Kidney (tissue), 13 donors: ENCODE measurements at regions not wholly inside any gene's neighbourhood (a gene's known extent, or its start where the extent isn't known, plus 50 kb on each side); places are given as distances from the start of the nearest gene placed in this dataset.
"Not testable (repeated sequence)": the region's sequence is repeated elsewhere in the genome, so short reads cannot be mapped to it uniquely, and the experiment has no call there.

ENCODE experiments used
- DNase-seq, 5 donors: peaks; one replicate each; pipeline ENCODE4 v3.0.0-alpha.2; 2013 to 2020
- FAIRE-seq: peaks from 2 replicates; lab custom pipeline; 2012; peaks lifted over from hg19 to GRCh38; lab: Jason Lieb, UNC
- H3K27ac ChIP-seq, 2 donors: one replicate each; pipeline ENCODE4 v1.7.0; 2013; ENCODE audit warnings: low read depth in 2 of 2, low read length in 2 of 2, inconsistent platforms in 1 of 2
- H3K27me3 ChIP-seq: one replicate; pipeline ENCODE4 v1.7.1; 2013; ENCODE audit warnings: low read length, inconsistent platforms; ENCODE audit not compliant: control insufficient read depth, insufficient read depth
- H3K36me3 ChIP-seq, 3 donors: one replicate each; pipeline versions ENCODE4 v1.7.0 to v1.7.1; 2013; ENCODE audit warnings: low read length in 3 of 3, control low read depth in 1 of 3, inconsistent platforms in 1 of 3; ENCODE audit not compliant: insufficient read depth in 3 of 3, control insufficient read depth in 2 of 3
- H3K4me1 ChIP-seq, 3 donors: one replicate each; pipeline versions ENCODE4 v1.7.0 to v1.7.1; 2013; ENCODE audit warnings: low read length in 3 of 3, inconsistent platforms in 1 of 3, low read depth in 1 of 3; ENCODE audit not compliant: control insufficient read depth in 2 of 3, insufficient read depth in 2 of 3
- H3K4me3 ChIP-seq, 3 donors: one replicate each; pipeline versions ENCODE4 v1.7.0 to v1.8.1; 2013; ENCODE audit warnings: low read length in 3 of 3, control low read depth in 1 of 3, inconsistent platforms in 1 of 3
- H3K9ac ChIP-seq, 3 donors: one replicate each; pipeline versions ENCODE4 v1.7.0 to v1.7.1; 2013; ENCODE audit warnings: low read length in 3 of 3, control low read depth in 1 of 3, inconsistent platforms in 1 of 3
- H3K9me3 ChIP-seq, 3 donors: one replicate each; pipeline versions ENCODE4 v1.7.0 to v1.7.1; 2013; ENCODE audit warnings: low read length in 3 of 3, control low read depth in 1 of 3, inconsistent platforms in 1 of 3; ENCODE audit not compliant: control insufficient read depth in 2 of 3, insufficient read depth in 1 of 3
- CTCF ChIP-seq: IDR thresholded peaks from 3 replicates; pipeline ENCODE4 v1.5.1; 2012; ENCODE audit warnings: mild to moderate bottlenecking, moderate library complexity, borderline replicate concordance; ENCODE audit not compliant: insufficient read depth; ENCODE audit errors: extremely low read depth
- intact Hi-C: fragments of 100-400 bp; cut with DNase I; formaldehyde crosslinking; loops from one replicate; pipeline ENCODE4 v1.11.1; 2022
- donor health status: control.
- donor health status: control.
- donor health status: control.
- donor health status: control.
- donor health status: control.
- donor health status: DM: yes; HTN: yes; CAD: no.
- donor health status: Normal renal cell carcinoma (clear cell type).

- FAIRE-seq, H3K9ac ChIP-seq, H3K9me3 ChIP-seq, H3K27me3 ChIP-seq, H3K27ac ChIP-seq, intact Hi-C loops, H3K4me3 ChIP-seq, H3K36me3 ChIP-seq, H3K4me1 ChIP-seq: not testable (repeated sequence)
- peak in 2 of 5 donors; percentile 38 to 62 for DNase-seq
Observed at GRCh38 chr16:29130131-29130711, 145.4 kb downstream of the LAT start.

- H3K9me3 ChIP-seq, H3K27me3 ChIP-seq, H3K9ac ChIP-seq, H3K27ac ChIP-seq, intact Hi-C loops, FAIRE-seq, H3K4me3 ChIP-seq, H3K36me3 ChIP-seq, H3K4me1 ChIP-seq: not testable (repeated sequence)
- DNase-seq = peak in 1 of 5 donors; percentile 29
Observed at GRCh38 chr16:29129458-29130038, 144.7 kb downstream of the LAT start.

- H3K9ac ChIP-seq, intact Hi-C loops, FAIRE-seq: not testable (repeated sequence)
Observed at GRCh38 chr16:29128732-29129457, 144.0 kb downstream of the LAT start.

GRCh38 chr16:29127806-29128420 is 143.1 kb downstream of the LAT start:
- H3K36me3 ChIP-seq, FAIRE-seq, H3K27ac ChIP-seq, H3K4me1 ChIP-seq, H3K9me3 ChIP-seq, H3K9ac ChIP-seq, H3K4me3 ChIP-seq, intact Hi-C loops, H3K27me3 ChIP-seq: not testable (repeated sequence)
- peak in 1 of 5 donors; percentile 4 for DNase-seq

More at GRCh38 chr16:29128732-29129457, 144.0 kb downstream of the LAT start:
- not testable (repeated sequence) for H3K4me3 ChIP-seq, H3K4me1 ChIP-seq, H3K9me3 ChIP-seq, H3K27me3 ChIP-seq, H3K36me3 ChIP-seq, H3K27ac ChIP-seq
- DNase-seq = peak in 1 of 5 donors; percentile 28

GRCh38 chr16:29126616-29127015 is 141.8 kb downstream of the LAT start:
- H3K4me3 ChIP-seq = no peak overlapping the region
- no peak overlapping the region for H3K27ac ChIP-seq
- no peaks in the 10 kb centered on the region for H3K9me3 ChIP-seq
- intact Hi-C loops = no loop called here
- no peaks in the 10 kb centered on the region for H3K4me1 ChIP-seq
- FAIRE-seq = no peak
- DNase-seq = no peak
- no peak for TF ChIP-seq CTCF
- no peak overlapping the region for H3K9ac ChIP-seq
- no peaks in the 10 kb centered on the region for H3K27me3 ChIP-seq
- no peaks in the 10 kb centered on the region for H3K36me3 ChIP-seq
